ENCODE measurements at regions not wholly inside any gene's neighbourhood (a gene's known extent, or its start where the extent isn't known, plus 50 kb on each side); places are given as distances from the start of the nearest gene placed in this dataset.
"Not testable (repeated sequence)": the region's sequence is repeated elsewhere in the genome, so short reads cannot be mapped to it uniquely, and the experiment has no call there.

- DNase-seq: no peak
These were observed 446.6 kb downstream of the PTPRU start for GRCh38 chr1:29682919-29683295.

- no peak for DNase-seq
These were observed 446.0 kb downstream of the PTPRU start for GRCh38 chr1:29682171-29682918.

DNA sequence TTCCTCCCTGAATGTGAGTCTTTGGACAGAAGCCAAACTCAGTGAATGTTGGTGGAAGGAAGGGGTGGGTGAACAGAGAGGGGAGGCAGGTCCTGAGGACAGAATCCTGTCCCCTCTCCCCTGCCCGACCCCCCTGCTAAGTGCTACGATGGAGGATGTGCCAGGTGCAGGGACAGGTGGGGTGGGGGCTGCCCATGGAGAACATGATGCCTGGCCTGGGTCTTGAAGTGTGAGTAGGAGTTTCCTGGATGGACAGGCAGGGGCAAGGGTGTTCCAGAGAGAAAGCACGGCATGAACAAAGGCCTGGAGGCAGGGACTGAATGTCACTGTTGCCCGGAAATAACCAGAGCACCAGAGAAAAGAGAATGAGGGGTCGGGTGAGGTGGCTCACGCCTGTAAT, 445.1 kb downstream of the PTPRU start:
- DNase-seq: not testable (repeated sequence)

- DNase-seq: no peak
These were observed 443.7 kb downstream of the PTPRU start for GRCh38 chr1:29679828-29680558.

GRCh38 chr1:29679316-29679715, 443.0 kb downstream of the PTPRU start:
- no peak for DNase-seq

- DNase-seq: no peak
These were observed 441.0 kb downstream of the PTPRU start for GRCh38 chr1:29677028-29678024.

GRCh38 chr1:29676496-29676895, 440.2 kb downstream of the PTPRU start:
- DNase-seq: no peak

DNA sequence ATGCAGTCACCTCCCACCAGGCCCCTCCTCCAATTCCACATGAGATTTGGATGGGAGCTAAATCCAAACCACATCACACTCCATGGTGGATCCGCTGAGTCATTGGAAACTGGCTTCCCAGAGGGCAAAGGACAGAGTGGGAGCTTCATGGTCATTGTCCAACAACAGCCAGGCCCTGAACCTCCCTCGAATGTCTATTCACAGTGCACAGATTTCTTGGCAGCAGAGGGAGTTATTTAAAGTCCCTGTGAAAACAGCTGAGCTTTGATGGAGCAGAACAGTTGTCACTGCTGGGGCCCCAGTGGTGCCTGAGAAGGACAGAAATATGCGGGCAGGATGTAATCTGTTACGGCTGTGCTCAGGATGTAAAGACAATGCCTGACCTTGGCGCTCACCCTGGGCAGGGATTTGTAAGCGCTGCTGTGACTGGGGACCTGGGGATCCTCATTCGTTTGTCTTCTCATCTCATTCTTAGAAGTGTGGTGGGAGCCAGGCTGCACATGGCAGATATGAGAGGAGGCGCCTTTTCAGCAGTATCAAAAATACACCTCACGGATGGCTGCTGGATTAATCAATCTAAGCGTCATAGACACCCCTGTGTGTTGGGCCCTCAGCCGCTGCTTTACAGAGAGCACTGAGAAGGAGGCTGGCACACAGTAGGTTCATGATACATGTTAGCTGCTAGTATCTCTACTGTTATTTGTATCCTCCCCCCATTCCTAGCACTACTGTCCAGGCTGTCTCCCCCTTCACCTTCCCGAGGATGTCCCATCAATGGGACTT, 439.4 kb downstream of the PTPRU start:
- no peak for DNase-seq

GRCh38 chr1:29674627-29675326, 438.5 kb downstream of the PTPRU start:
- DNase-seq: no peak

DNA sequence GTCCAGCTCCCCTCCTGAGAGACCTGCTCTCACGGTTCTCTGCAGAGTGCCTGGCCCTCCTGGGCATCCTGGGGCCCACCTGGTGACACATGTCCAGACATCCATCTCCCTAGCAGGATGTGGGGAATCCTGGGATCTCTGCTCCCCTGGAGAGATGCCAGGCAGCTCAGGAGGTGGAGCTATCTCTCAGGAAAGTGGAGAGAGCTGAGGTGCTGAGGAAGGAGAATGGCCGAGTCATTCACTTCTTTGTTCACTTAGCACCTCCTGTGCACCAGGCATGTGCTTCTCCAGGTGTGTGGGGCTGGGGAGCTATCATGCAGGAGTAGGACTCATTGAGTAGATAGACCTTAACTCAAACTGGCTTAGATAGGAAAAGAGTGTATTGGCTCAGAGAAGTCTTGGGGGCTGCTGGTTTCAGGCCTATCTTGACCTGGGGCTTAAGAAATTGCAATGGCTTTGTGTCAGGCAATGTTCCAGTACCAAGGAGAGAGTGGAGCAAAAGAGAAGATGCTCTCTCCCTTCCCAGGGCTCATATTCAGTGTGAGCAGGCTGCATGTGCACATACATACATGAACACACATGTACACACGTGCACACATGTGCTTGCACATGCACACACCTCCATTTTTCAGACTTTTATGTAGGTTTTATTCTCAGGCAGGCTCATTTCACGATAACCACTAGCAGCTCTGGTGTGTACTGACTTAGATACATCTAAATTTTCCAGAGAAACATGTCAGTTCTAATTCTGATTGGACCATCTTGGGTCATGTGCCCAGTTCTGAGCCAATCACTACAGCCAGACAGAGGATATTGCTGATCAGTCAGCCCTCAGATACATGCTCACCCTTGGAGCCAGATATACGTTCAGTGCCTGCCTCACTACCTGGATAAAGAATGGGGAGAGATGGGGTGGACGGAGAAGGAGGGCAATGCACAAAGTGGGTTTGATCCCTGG, 437.6 kb downstream of the PTPRU start:
- no peak for DNase-seq

GRCh38 chr1:29673228-29673500, 436.8 kb downstream of the PTPRU start:
- no peak for DNase-seq

DNA sequence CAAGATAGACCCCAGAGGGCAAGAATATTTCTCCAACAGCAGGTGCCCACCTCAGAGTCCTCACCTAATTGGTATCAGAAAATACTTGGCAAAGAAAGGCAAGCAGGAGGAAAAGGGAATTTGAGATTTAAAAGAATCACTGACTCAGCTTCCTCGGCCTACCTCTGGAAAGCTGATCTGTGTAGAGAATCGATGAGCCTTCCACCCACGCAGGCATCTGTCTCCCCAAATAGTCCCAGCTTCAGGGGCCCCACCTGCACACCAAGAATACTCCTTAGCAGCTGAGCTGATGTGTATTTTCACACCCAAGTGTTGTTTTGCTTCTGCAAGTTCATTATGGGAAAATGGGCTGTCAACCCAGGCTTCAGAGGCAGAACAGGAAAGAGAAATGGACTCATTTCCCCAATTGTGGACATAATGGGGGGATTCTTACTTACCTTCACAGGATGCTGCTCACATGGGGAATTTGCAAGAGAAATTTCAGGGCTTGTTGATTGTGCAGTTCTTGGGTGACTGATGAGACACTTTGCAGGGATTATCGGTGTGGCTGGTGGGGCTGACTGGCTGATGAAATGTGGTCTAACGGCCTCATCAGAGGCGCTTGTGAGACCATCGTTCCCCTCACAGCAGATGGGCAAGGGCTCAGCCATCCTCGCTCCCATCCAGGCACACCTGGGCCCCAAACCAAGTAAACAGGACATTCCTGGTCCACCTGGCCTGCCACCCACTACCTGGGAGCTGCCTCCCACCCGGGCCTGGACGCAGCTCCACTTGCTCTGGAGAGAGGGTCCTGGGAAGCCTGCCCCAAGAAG, 436.3 kb downstream of the PTPRU start:
- DNase-seq: no peak

DNA sequence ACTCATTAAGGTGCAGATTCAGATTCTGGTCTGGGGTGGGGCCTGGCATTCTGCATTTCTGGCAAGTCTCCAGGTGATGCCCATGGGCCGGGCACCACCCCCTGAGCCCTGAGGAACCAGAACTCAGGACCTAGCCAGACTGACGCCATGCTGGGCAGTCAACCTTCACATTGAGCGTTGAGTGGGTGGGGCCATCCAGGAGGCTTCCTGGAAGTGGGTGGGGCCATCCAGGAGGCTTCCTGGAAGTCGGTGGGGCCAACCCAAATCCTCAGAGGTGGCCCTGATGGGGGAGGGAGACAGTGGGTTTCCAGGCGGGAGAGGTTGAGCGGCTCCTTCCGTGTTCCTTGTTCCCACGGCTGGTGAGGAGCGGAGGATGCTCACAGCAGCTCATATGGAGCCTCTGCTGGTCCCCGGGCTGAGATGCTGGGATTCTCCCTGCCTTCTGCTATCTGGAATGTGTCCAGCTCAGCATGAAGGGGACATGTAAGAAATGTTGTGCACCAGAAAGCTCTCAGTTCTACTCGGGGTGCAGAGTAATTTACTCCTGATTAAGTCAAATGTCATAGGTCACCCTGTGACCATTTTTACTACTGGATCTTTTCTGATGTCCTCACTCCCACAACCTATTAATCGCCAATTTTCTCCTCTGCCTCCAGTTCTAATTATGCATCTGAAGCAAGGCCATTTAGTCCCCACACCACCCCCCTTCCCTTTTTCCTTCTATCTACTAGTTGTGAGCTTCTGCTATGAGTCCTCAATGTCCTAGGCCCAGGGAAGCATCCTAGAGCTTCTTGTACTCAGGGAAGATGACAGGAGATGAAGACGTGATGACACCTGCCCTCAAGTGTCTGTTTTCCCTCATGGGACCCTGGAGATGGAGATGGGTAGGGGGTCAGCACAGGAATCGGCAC, 435.4 kb downstream of the PTPRU start:
- DNase-seq: no peak

DNA sequence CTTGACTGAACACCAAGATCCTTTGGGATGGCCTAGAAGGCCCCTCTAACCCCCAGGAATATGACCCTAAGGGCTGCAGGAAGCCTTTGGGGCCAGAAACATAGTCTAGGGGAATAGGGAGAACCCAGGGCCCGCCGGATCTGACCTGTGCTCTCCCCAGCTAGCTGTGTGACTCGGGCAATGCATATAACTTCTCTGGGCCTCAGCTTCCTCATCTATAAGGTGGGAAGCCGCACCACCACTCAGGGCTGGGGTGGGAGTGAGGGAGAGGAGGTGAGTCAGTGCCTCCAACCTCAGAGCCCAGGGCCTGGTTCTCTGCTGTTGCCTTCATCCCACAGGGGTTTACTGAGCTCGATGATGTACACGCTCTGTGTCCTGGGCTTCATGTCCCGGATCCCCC, 434.4 kb downstream of the PTPRU start:
- DNase-seq: no peak

GRCh38 chr1:29669912-29670311, 433.6 kb downstream of the PTPRU start:
- no peak for DNase-seq

GRCh38 chr1:29669158-29669871, 433.0 kb downstream of the PTPRU start:
- no peak for DNase-seq

DNA sequence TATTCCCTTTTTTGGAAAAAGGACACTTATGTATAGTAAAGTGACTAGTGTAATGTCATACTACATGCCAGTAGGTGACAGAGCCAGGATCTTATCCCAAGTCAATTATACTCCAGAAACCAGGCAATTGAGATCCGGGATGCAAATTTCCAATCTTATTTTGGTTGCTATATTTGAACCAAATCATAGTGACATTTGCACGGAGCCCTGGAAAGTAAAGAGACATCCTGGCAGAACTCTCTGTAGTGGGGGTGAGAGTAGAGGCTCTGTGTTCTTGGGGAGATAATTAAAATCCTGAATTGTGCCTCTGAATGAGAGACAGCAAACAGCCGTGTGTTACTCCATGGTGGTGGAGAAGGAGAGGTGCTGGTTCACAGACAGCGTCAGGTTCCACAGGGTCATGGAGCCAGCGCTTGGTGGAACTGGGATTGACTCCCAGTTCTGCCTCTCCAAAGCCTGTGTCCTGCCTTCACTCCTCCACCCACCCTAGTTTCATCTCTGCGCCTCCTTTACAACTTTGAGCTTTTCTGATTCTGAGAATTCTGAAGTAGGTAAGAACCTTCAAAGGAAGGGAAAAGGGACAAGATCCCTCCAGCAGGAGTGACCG, 432.3 kb downstream of the PTPRU start:
- no peak for DNase-seq

DNA sequence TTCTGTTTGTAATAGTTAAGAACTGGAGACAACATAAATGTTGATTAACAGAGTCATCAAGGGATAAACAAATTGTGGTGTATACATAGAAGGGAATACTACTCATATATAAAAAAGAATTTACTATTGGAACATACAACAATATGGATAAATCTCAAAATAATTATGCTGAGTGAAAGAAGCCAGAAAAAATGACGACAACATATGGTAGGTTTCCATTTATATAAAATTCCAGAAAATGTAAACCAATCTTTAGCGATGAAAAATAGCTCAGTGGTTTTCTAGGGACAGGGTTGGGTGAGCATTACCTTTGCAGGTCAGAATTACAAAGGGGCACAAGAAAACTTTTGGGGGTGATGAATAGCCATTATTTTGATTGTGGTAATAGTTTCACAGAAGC, 431.6 kb downstream of the PTPRU start:
- DNase-seq: no peak

Measured in CD4-positive, alpha-beta T cell treated with Interleukin-12 subunit alpha and Interleukin-12 subunit beta, for 1 hour (primary cell).